ENCODE measurements at regions not wholly inside any gene's neighbourhood (a gene's known extent, or its start where the extent isn't known, plus 50 kb on each side); places are given as distances from the start of the nearest gene placed in this dataset.
A peak's percentile ranks its signal among the peaks of the same experiment; 100 is the strongest.

GRCh38 chr2:173649527-173650219 lies 295.0 kb downstream of the CDCA7 start:
- no peak for ATAC-seq
- no peak for TF ChIP-seq SNAI2 (CRISPR knock-in tag; IDR thresholded peaks at IDR 0.05)
- TF ChIP-seq TCF4 (CRISPR knock-in tag; IDR thresholded peaks at IDR 0.05; ENCODE audit: borderline replicate concordance): no peak
- no peak for TF ChIP-seq TSHZ2 (CRISPR knock-in tag; IDR thresholded peaks at IDR 0.05)
- TF ChIP-seq ARNTL (CRISPR knock-in tag; IDR thresholded peaks at IDR 0.05; ENCODE audit: borderline replicate concordance, low read depth): no peak
- no peak for TF ChIP-seq GLIS3 (CRISPR knock-in tag; IDR thresholded peaks at IDR 0.05)
- no peak for TF ChIP-seq TOX (CRISPR knock-in tag; IDR thresholded peaks at IDR 0.05; ENCODE audit: borderline replicate concordance)
- TF ChIP-seq ZC3H10 (CRISPR knock-in tag; IDR thresholded peaks at IDR 0.05): no peak
- TF ChIP-seq ZFP30 (CRISPR knock-in tag; IDR thresholded peaks at IDR 0.05): no peak
- no peak for TF ChIP-seq ESRRG (CRISPR knock-in tag; IDR thresholded peaks at IDR 0.05)
- TF ChIP-seq OSR1 (CRISPR knock-in tag; IDR thresholded peaks at IDR 0.05): no peak

- ATAC-seq: no peak
- TF ChIP-seq ZNF8 (CRISPR knock-in tag; IDR thresholded peaks at IDR 0.05) (peak; percentile 96), TSHZ2 (CRISPR knock-in tag; IDR thresholded peaks at IDR 0.05) (no peak), TCF4 (CRISPR knock-in tag; IDR thresholded peaks at IDR 0.05; ENCODE audit: borderline replicate concordance) (no peak), OSR1 (CRISPR knock-in tag; IDR thresholded peaks at IDR 0.05) (no peak)
Observed at GRCh38 chr2:173651891-173652290, 297.2 kb downstream of the CDCA7 start.

GRCh38 chr2:173652311-173652710 lies 297.6 kb downstream of the CDCA7 start:
- TF ChIP-seq ISL1 (CRISPR knock-in tag; IDR thresholded peaks at IDR 0.05): no peak
- no peak for TF ChIP-seq ZNF8 (CRISPR knock-in tag; IDR thresholded peaks at IDR 0.05)
- no peak for TF ChIP-seq TCF4 (CRISPR knock-in tag; IDR thresholded peaks at IDR 0.05; ENCODE audit: borderline replicate concordance)
- no peak for TF ChIP-seq BACH2 (CRISPR knock-in tag; IDR thresholded peaks at IDR 0.05; ENCODE audit: borderline replicate concordance)
- no peak for TF ChIP-seq TSHZ2 (CRISPR knock-in tag; IDR thresholded peaks at IDR 0.05)
- TF ChIP-seq CREB5 (CRISPR knock-in tag; IDR thresholded peaks at IDR 0.05; ENCODE audit: low read depth): no peak
- TF ChIP-seq POU6F1 (CRISPR knock-in tag; IDR thresholded peaks at IDR 0.05; ENCODE audit: borderline replicate concordance, low read depth): no peak
- no peak for TF ChIP-seq CSDC2 (CRISPR knock-in tag; IDR thresholded peaks at IDR 0.05)
- no peak for TF ChIP-seq CSRNP3 (CRISPR knock-in tag; IDR thresholded peaks at IDR 0.05)
- no peak for TF ChIP-seq SNAI2 (CRISPR knock-in tag; IDR thresholded peaks at IDR 0.05)
- TF ChIP-seq ZNF565 (CRISPR knock-in tag; conservative IDR thresholded peaks at IDR 0.05; ENCODE audit: low read depth): no peak
- no peak for TF ChIP-seq ZNF70 (CRISPR knock-in tag; IDR thresholded peaks at IDR 0.05)
- TF ChIP-seq RARB (CRISPR knock-in tag; IDR thresholded peaks at IDR 0.05): no peak
- TF ChIP-seq ZC3H10 (CRISPR knock-in tag; IDR thresholded peaks at IDR 0.05): no peak
- TF ChIP-seq PPARA (CRISPR knock-in tag; IDR thresholded peaks at IDR 0.05; ENCODE audit: borderline replicate concordance): no peak
- no peak for TF ChIP-seq PATZ1 (CRISPR knock-in tag; IDR thresholded peaks at IDR 0.05; ENCODE audit: borderline replicate concordance)
- peak; percentile 87 for ATAC-seq

Data from SK-N-SH treated with all-trans-retinoic acid at 6 μM for 48 hours (cell line).